Neural cell (in vitro differentiated cells): ENCODE measurements at regions not wholly inside any gene's neighbourhood (a gene's known extent, or its start where the extent isn't known, plus 50 kb on each side); places are given as distances from the start of the nearest gene placed in this dataset.

Source experiments
- H2AFZ ChIP-seq: fragments of 200-600, 300-800 bp; sonication (generic), shearing (Covaris generic); 2 replicates; pipeline ENCODE4 v1.6.0; 2014; ENCODE audit warnings: low read depth, mild to moderate bottlenecking, antibody characterized with exemption, low read length, moderate library complexity
- H3F3A ChIP-seq: fragments of 200-600 bp; shearing (Covaris generic); 2 replicates; pipeline ENCODE4 v1.6.1; 2016; ENCODE audit warnings: mild to moderate bottlenecking, moderate library complexity, mixed read lengths, antibody characterized with exemption, low read length; ENCODE audit not compliant: insufficient read depth, poor library complexity, severe bottlenecking
- H3K27ac ChIP-seq: fragments of 200-600, 300-800 bp; sonication (generic), shearing (Covaris generic); 2 replicates; pipeline ENCODE4 v1.5.1; 2014; ENCODE audit warnings: mild to moderate bottlenecking, low read length, moderate library complexity
- H3K27me3 ChIP-seq: fragments of 300-800, 200-600 bp; sonication (generic), shearing (Covaris generic); 2 replicates; pipeline ENCODE4 v1.6.0; 2014; ENCODE audit warnings: mild to moderate bottlenecking, low read depth, low read length, moderate library complexity; ENCODE audit not compliant: insufficient read depth
- H3K36me3 ChIP-seq: fragments of 300-800, 200-600 bp; sonication (generic), shearing (Covaris generic); 2 replicates; pipeline ENCODE4 v1.5.1; 2014; ENCODE audit warnings: mild to moderate bottlenecking, antibody characterized with exemption, low read length, moderate library complexity; ENCODE audit not compliant: insufficient read depth
- H3K4me2 ChIP-seq: fragments of 300-800, 200-600 bp; sonication (generic), shearing (Covaris generic); 2 replicates; pipeline ENCODE4 v1.6.0; 2014; ENCODE audit warnings: mild to moderate bottlenecking, low read length
- H3K4me3 ChIP-seq: fragments of 300-800, 200-600 bp; sonication (generic), shearing (Covaris generic); 2 replicates; pipeline ENCODE4 v1.5.1; 2014; ENCODE audit warnings: mild to moderate bottlenecking, low read length, moderate library complexity
- H3K79me2 ChIP-seq: fragments of 200-600 bp; shearing (Covaris generic); replicated peaks from 2 replicates; pipeline ENCODE4 v1.6.0; 2014; ENCODE audit warnings: mild to moderate bottlenecking, low read length, moderate library complexity; ENCODE audit not compliant: insufficient read depth
- H3K9ac ChIP-seq: fragments of 300-800, 200-600 bp; sonication (generic), shearing (Covaris generic); 2 replicates; pipeline ENCODE4 v1.6.1; 2016; ENCODE audit warnings: mild to moderate bottlenecking, low read length, mixed read lengths
- H3K9me2 ChIP-seq: fragments of 200-600 bp; shearing (Covaris generic); 2 replicates; pipeline ENCODE4 v1.6.1; 2016; ENCODE audit warnings: mild to moderate bottlenecking, low read length, mixed read lengths; ENCODE audit not compliant: insufficient read depth
- H3K9me3 ChIP-seq: fragments of 200-600, 300-800 bp; sonication (generic), shearing (Covaris generic); 2 replicates; pipeline ENCODE4 v1.6.1; 2016; ENCODE audit warnings: mild to moderate bottlenecking, mixed run types, low read length, moderate library complexity, mixed read lengths
- H4K20me1 ChIP-seq: fragments of 200-600 bp; shearing (Covaris generic); 2 replicates; pipeline ENCODE4 v1.6.1; 2016; ENCODE audit warnings: mild to moderate bottlenecking, mixed run types; ENCODE audit not compliant: insufficient read depth
- CTCF ChIP-seq: fragments of 450-650 bp; IDR thresholded peaks from 2 replicates; pipeline ENCODE4 v1.5.1; 2014; ENCODE audit warnings: antibody characterized with exemption, mild to moderate bottlenecking, moderate library complexity; ENCODE audit not compliant: poor library complexity, severe bottlenecking
- EP300 ChIP-seq: fragments of 450-650 bp; conservative IDR thresholded peaks from 2 replicates; pipeline ENCODE4 v1.6.1; 2014; ENCODE audit warnings: antibody characterized with exemption, mild to moderate bottlenecking, moderate library complexity; ENCODE audit not compliant: poor library complexity, severe bottlenecking
- EZH2 ChIP-seq: fragments of 200-600, 300-800 bp; shearing (Covaris generic), sonication (generic); IDR thresholded peaks from 2 replicates; pipeline ENCODE4 v1.6.1; 2014; ENCODE audit warnings: antibody characterized with exemption, low read length, borderline replicate concordance, mild to moderate bottlenecking; ENCODE audit not compliant: insufficient read depth, poor library complexity, severe bottlenecking
- MXI1 ChIP-seq: fragments of 450-650 bp; conservative IDR thresholded peaks from 2 replicates; pipeline ENCODE4 v1.6.1; 2014; ENCODE audit warnings: antibody characterized with exemption, mild to moderate bottlenecking; ENCODE audit not compliant: poor library complexity, severe bottlenecking
- POLR2AphosphoS5 ChIP-seq: IDR thresholded peaks from 2 replicates; pipeline ENCODE4 v1.6.1; 2012
- RAD21 ChIP-seq: fragments of 450-650 bp; conservative IDR thresholded peaks from 2 replicates; pipeline ENCODE4 v1.6.1; 2014; ENCODE audit warnings: antibody characterized with exemption, mild to moderate bottlenecking, moderate library complexity
- REST ChIP-seq: IDR thresholded peaks from 2 replicates; pipeline ENCODE4 v1.6.1; 2012; ENCODE audit warnings: borderline replicate concordance
- SMC3 ChIP-seq: fragments of 450-650 bp; conservative IDR thresholded peaks from 2 replicates; pipeline ENCODE4 v1.6.1; 2014; ENCODE audit warnings: antibody characterized with exemption, mild to moderate bottlenecking, moderate library complexity; ENCODE audit not compliant: poor library complexity
- TAF1 ChIP-seq: IDR thresholded peaks from 2 replicates; pipeline ENCODE4 v1.6.1; 2012; ENCODE audit warnings: low read depth

- no peaks in the 10 kb centered on the region for H3K9me3 ChIP-seq
- no peak overlapping the region for H3K27ac ChIP-seq
- TF ChIP-seq MXI1: no peak
- H4K20me1 ChIP-seq: no peaks in the 10 kb centered on the region
- H3K27me3 ChIP-seq: no peaks in the 10 kb centered on the region
- H3K4me2 ChIP-seq: no peak overlapping the region
- H3F3A ChIP-seq: no peaks in the 10 kb centered on the region
- H3K4me3 ChIP-seq: no peak overlapping the region
- H3K36me3 ChIP-seq: no peaks in the 10 kb centered on the region
- H2AFZ ChIP-seq: no peak overlapping the region
- no peaks in the 10 kb centered on the region for H3K9me2 ChIP-seq
- no peaks in the 10 kb centered on the region for H3K79me2 ChIP-seq
- H3K9ac ChIP-seq: no peak overlapping the region
Measured at GRCh38 chr2:164186591-164186990, 434.7 kb downstream of the GRB14 start.

- H4K20me1 ChIP-seq: no peaks in the 10 kb centered on the region
- H3K9me3 ChIP-seq: no peaks in the 10 kb centered on the region
- no peaks in the 10 kb centered on the region for H3F3A ChIP-seq
- no peak overlapping the region for H3K4me2 ChIP-seq
- TF ChIP-seq MXI1 (no peak), EZH2 (no peak), CTCF (no peak), SMC3 (no peak), TAF1 (no peak), EP300 (no peak), RAD21 (no peak)
- H3K27me3 ChIP-seq: no peaks in the 10 kb centered on the region
- no peak overlapping the region for H3K9ac ChIP-seq
- H3K27ac ChIP-seq: no peak overlapping the region
- H3K36me3 ChIP-seq: no peaks in the 10 kb centered on the region
- no peak overlapping the region for H2AFZ ChIP-seq
- H3K79me2 ChIP-seq: no peaks in the 10 kb centered on the region
- H3K9me2 ChIP-seq: no peaks in the 10 kb centered on the region
- no peak overlapping the region for H3K4me3 ChIP-seq
Measured at GRCh38 chr2:164182116-164182627, 439.1 kb downstream of the GRB14 start.

GRCh38 chr2:164178835-164179465 lies 442.3 kb downstream of the GRB14 start:
- no peaks in the 10 kb centered on the region for H3K9me3 ChIP-seq
- H3K9me2 ChIP-seq: no peaks in the 10 kb centered on the region
- no peak overlapping the region for H3K9ac ChIP-seq
- H3K36me3 ChIP-seq: no peaks in the 10 kb centered on the region
- no peaks in the 10 kb centered on the region for H3F3A ChIP-seq
- TF ChIP-seq CTCF: no peak
- no peak for TF ChIP-seq TAF1
- TF ChIP-seq REST: no peak
- TF ChIP-seq SMC3: no peak
- no peak for TF ChIP-seq RAD21
- no peak for TF ChIP-seq MXI1
- TF ChIP-seq POLR2AphosphoS5: no peak
- no peak for TF ChIP-seq EZH2
- H4K20me1 ChIP-seq: no peaks in the 10 kb centered on the region
- no peak overlapping the region for H3K4me3 ChIP-seq
- H2AFZ ChIP-seq: no peak overlapping the region
- H3K79me2 ChIP-seq: no peaks in the 10 kb centered on the region
- H3K27me3 ChIP-seq: no peaks in the 10 kb centered on the region
- H3K4me2 ChIP-seq: no peak overlapping the region
- no peak overlapping the region for H3K27ac ChIP-seq
